ENCODE measurements at regions not wholly inside any gene's neighbourhood (a gene's known extent, or its start where the extent isn't known, plus 50 kb on each side); places are given as distances from the start of the nearest gene placed in this dataset.

GRCh38 chr21:17690078-17690494 lies 77.4 kb upstream of the BTG3 start:
- Histone ChIP-seq H3K36me3 (ENCODE audit: insufficient read depth) (0 out of 2 replicates have a peak, but pooled peaks cover 3% of the 10 kb centered on the region), H2AFZ (no peak overlapping the region), H3K4me3 (no peak overlapping the region), H3K9me2 (ENCODE audit: insufficient read depth) (peaks cover 17% of the 10 kb centered on the region), H3F3A (replicated peaks; ENCODE audit: low read depth) (no peaks in the 10 kb centered on the region), H3K79me2 (replicated peaks; ENCODE audit: insufficient read depth) (no peaks in the 10 kb centered on the region), H3K4me1 (ENCODE audit: insufficient read depth) (no peaks in the 10 kb centered on the region), H4K20me1 (replicated peaks; ENCODE audit: insufficient read depth) (no peaks in the 10 kb centered on the region), H3K27ac (ENCODE audit: low read depth) (no peak overlapping the region), H3K27me3 (ENCODE audit: insufficient read depth) (no peaks in the 10 kb centered on the region), H3K4me2 (0 out of 2 replicates have a peak overlapping the region, but pooled peaks have one; percentile 7)
- Mint-ChIP-seq H3K4me1 (peaks cover 13% of the 10 kb centered on the region), H3K27me3 (ENCODE audit: insufficient read depth, low read depth, poor library complexity) (peaks cover 5% of the 10 kb centered on the region), H3K4me3 (no peak overlapping the region), H3K36me3 (ENCODE audit: low read depth) (peaks cover 22% of the 10 kb centered on the region), H3K27ac (no peak overlapping the region), H3K9me3 (peaks cover 40% of the 10 kb centered on the region)
- DNase-seq (ENCODE audit: low spot score) (no peak), ATAC-seq (no peak)
- TF ChIP-seq EZH2 (IDR thresholded peaks at IDR 0.05; ENCODE audit: low read depth, unreplicated experiment) (no peak), STAT1 (IDR thresholded peaks at IDR 0.05; ENCODE audit: unreplicated experiment) (no peak), CTCF (conservative IDR thresholded peaks at IDR 0.05; ENCODE audit: low read depth in 2 of 2) (no peak), ETS1 (IDR thresholded peaks at IDR 0.05) (no peak), CREB1 (CRISPR knock-in tag; IDR thresholded peaks at IDR 0.05; ENCODE audit: low read depth) (no peak), REST (IDR thresholded peaks at IDR 0.05; ENCODE audit: unreplicated experiment) (no peak), EZH2phosphoT487 (IDR thresholded peaks at IDR 0.05; ENCODE audit: unreplicated experiment) (no peak), NANOG (IDR thresholded peaks at IDR 0.05; ENCODE audit: borderline replicate concordance) (no peak), ZNF114 (CRISPR knock-in tag; IDR thresholded peaks at IDR 0.05) (no peak), POLR2AphosphoS5 (IDR thresholded peaks at IDR 0.05; ENCODE audit: low read depth) (no peak), ZNF331 (CRISPR knock-in tag; IDR thresholded peaks at IDR 0.05; ENCODE audit: low read depth) (no peak), JUNB (IDR thresholded peaks at IDR 0.05; ENCODE audit: unreplicated experiment) (no peak)
- TF ChIP-seq, protein P1, sequence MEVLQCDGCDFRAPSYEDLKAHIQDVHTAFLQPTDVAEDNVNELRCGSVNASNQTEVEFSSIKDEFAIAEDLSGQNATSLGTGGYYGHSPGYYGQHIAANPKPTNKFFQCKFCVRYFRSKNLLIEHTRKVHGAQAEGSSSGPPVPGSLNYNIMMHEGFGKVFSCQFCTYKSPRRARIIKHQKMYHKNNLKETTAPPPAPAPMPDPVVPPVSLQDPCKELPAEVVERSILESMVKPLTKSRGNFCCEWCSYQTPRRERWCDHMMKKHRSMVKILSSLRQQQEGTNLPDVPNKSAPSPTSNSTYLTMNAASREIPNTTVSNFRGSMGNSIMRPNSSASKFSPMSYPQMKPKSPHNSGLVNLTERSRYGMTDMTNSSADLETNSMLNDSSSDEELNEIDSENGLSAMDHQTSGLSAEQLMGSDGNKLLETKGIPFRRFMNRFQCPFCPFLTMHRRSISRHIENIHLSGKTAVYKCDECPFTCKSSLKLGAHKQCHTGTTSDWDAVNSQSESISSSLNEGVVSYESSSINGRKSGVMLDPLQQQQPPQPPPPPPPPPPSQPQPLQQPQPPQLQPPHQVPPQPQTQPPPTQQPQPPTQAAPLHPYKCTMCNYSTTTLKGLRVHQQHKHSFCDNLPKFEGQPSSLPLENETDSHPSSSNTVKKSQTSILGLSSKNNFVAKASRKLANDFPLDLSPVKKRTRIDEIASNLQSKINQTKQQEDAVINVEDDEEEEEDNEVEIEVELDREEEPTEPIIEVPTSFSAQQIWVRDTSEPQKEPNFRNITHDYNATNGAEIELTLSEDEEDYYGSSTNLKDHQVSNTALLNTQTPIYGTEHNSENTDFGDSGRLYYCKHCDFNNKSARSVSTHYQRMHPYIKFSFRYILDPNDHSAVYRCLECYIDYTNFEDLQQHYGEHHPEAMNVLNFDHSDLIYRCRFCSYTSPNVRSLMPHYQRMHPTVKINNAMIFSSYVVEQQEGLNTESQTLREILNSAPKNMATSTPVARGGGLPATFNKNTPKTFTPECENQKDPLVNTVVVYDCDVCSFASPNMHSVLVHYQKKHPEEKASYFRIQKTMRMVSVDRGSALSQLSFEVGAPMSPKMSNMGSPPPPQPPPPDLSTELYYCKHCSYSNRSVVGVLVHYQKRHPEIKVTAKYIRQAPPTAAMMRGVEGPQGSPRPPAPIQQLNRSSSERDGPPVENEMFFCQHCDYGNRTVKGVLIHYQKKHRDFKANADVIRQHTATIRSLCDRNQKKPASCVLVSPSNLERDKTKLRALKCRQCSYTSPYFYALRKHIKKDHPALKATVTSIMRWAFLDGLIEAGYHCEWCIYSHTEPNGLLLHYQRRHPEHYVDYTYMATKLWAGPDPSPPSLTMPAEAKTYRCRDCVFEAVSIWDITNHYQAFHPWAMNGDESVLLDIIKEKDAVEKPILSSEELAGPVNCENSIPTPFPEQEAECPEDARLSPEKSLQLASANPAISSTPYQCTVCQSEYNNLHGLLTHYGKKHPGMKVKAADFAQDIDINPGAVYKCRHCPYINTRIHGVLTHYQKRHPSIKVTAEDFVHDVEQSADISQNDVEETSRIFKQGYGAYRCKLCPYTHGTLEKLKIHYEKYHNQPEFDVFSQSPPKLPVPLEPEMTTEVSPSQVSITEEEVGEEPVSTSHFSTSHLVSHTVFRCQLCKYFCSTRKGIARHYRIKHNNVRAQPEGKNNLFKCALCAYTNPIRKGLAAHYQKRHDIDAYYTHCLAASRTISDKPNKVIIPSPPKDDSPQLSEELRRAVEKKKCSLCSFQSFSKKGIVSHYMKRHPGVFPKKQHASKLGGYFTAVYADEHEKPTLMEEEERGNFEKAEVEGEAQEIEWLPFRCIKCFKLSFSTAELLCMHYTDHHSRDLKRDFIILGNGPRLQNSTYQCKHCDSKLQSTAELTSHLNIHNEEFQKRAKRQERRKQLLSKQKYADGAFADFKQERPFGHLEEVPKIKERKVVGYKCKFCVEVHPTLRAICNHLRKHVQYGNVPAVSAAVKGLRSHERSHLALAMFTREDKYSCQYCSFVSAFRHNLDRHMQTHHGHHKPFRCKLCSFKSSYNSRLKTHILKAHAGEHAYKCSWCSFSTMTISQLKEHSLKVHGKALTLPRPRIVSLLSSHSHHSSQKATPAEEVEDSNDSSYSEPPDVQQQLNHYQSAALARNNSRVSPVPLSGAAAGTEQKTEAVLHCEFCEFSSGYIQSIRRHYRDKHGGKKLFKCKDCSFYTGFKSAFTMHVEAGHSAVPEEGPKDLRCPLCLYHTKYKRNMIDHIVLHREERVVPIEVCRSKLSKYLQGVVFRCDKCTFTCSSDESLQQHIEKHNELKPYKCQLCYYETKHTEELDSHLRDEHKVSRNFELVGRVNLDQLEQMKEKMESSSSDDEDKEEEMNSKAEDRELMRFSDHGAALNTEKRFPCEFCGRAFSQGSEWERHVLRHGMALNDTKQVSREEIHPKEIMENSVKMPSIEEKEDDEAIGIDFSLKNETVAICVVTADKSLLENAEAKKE (CRISPR knock-in tag; IDR thresholded peaks at IDR 0.05) = no peak
